Memory B cell (primary cell): ENCODE measurements at regions not wholly inside any gene's neighbourhood (a gene's known extent, or its start where the extent isn't known, plus 50 kb on each side); places are given as distances from the start of the nearest gene placed in this dataset.
"Not testable (repeated sequence)": the region's sequence is repeated elsewhere in the genome, so short reads cannot be mapped to it uniquely, and the experiment has no call there.

Experiments used
- ATAC-seq: fragments of 150-1000 bp; cut with Tn5 transposase; 2 replicates; pipeline ENCODE4 v1.10.0; 2021; ENCODE audit warnings: low read depth, mild to moderate bottlenecking, moderate library complexity
- DNase-seq, 2 donors: peaks; one replicate each; pipeline ENCODE4 v3.0.0; 2022; ENCODE audit warnings: low spot score in 2 of 2
- H3K27ac Mint-ChIP-seq: one replicate; pipeline ENCODE4 v1.8.0; 2022; ENCODE audit warnings: mild to moderate bottlenecking, moderate library complexity, mixed read lengths
- H3K27me3 Mint-ChIP-seq: one replicate; pipeline ENCODE4 v1.8.0; 2022; ENCODE audit warnings: mixed read lengths
- H3K36me3 Mint-ChIP-seq: one replicate; pipeline ENCODE4 v1.8.0; 2022; ENCODE audit warnings: mild to moderate bottlenecking, mixed read lengths
- H3K4me1 Mint-ChIP-seq: one replicate; pipeline ENCODE4 v1.8.0; 2022; ENCODE audit warnings: mixed read lengths
- H3K4me3 Mint-ChIP-seq: one replicate; pipeline ENCODE4 v1.8.0; 2022; ENCODE audit warnings: mild to moderate bottlenecking, moderate library complexity, mixed read lengths
- H3K9me3 Mint-ChIP-seq: one replicate; pipeline ENCODE4 v1.8.0; 2022; ENCODE audit warnings: mixed read lengths

DNA sequence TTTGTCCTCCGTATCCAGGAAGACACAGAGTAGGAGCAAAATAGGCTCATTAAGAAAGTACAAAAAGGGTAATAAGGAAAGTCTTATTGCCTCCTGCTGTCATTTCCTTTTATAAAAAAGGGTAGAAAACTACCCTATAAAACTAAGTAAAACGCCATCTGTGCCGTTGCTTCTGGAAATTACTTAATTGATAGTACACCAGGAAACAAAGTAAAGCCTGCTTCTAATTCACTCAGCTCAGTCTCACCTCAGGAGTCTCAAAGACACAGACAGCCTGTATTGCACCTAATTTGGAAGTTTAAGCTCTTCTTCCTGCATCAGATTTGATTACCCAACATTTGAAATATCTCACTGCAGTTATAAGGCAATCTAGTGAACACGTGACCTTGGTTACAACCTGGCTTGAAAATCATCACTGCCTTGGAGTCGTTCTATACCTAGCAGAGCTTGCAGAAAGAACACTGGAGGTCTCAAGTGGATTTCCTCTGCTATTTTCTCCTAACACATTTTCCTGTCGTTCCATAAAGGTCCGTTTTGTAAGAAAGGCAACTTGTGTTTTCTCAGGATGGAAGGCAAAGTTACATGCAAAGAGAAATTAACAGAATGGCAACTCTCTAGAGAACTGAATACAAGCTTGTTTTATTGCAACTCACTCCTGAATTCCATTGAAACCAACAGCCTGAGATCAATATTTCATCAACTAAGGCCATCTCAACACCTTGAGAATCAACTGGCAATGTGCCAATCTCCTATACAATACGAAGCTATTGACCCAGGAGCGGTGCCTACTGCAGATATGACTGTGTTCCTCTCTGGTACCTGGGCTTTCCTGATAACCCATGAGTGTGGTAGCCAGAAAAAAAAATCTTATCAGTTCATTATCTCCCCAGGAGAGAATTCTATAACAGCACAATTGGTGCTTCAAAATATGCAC, 203.3 kb upstream of the LMCD1 start:
- no peak overlapping the region for H3K27ac Mint-ChIP-seq
- H3K4me1 Mint-ChIP-seq: no peaks in the 10 kb centered on the region
- H3K9me3 Mint-ChIP-seq: no peaks in the 10 kb centered on the region
- H3K27me3 Mint-ChIP-seq: peaks cover 8% of the 10 kb centered on the region
- no peak for ATAC-seq
- no peaks in the 10 kb centered on the region for H3K36me3 Mint-ChIP-seq
- H3K4me3 Mint-ChIP-seq: no peak overlapping the region
- no peak for DNase-seq

DNA sequence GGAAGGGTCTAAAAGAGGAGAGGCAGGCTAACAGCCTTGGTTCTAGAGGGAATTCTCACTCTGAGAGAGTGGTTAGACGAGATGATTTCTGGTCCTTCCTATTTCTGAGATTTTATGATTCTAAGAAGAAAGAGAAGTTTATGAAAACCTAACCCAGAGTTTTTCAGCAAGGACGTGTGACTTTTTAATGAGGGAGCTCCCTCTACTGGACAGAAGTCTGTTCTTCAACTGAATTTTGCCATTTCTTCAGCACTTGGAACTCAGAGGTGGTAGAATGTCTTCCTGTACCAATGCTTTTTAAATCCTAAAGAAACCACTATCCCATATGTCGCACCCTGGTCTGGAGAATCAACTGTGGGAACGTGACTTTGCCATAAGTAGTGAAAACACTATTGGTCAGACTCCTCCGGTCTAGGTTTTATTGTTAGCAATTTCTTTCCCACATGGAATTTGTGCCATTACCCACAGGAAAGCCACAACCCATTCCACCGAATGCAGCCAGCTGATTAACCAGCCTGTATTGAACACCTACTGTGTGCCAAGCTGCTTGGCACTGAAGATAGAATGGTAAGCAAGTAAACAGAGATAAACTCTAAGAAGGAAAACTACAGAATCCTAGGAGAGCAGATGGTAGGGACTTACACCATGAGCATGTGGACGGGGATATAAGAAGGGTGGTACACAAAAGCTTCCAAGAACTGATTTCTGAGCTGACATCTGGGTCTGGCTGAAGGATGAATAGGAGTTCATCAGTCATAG, 199.5 kb upstream of the LMCD1 start:
- H3K4me3 Mint-ChIP-seq: no peak overlapping the region
- H3K36me3 Mint-ChIP-seq: no peaks in the 10 kb centered on the region
- H3K27me3 Mint-ChIP-seq: peaks cover 2% of the 10 kb centered on the region
- peak in 1 of 2 donors; percentile 24 for DNase-seq
- peak; percentile 39 for ATAC-seq
- no peaks in the 10 kb centered on the region for H3K4me1 Mint-ChIP-seq
- no peak overlapping the region for H3K27ac Mint-ChIP-seq
- H3K9me3 Mint-ChIP-seq: no peaks in the 10 kb centered on the region

DNA sequence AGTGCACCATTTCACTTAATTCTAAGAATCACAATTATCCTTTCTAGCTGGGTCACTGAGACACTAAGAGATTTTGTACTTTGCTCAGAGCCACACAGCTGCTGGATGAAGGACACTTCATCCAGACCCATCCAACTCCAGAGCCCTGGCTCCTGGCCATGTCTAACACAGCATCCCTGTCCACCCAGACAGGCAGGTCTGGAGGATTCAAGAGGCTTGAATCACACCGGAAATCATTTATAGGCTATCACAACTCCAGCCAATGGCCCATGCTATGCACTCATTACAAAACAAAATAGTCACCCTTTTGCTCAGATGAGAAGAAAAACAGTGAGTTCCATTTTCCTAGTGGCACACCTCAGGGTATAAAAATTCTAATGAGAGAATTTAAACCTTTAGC, 198.2 kb upstream of the LMCD1 start:
- no peak for ATAC-seq
- peaks cover 3% of the 10 kb centered on the region for H3K27me3 Mint-ChIP-seq
- no peak overlapping the region for H3K4me3 Mint-ChIP-seq
- H3K36me3 Mint-ChIP-seq: peaks cover 3% of the 10 kb centered on the region
- no peak for DNase-seq
- no peak overlapping the region for H3K27ac Mint-ChIP-seq
- no peaks in the 10 kb centered on the region for H3K9me3 Mint-ChIP-seq
- no peaks in the 10 kb centered on the region for H3K4me1 Mint-ChIP-seq

DNA sequence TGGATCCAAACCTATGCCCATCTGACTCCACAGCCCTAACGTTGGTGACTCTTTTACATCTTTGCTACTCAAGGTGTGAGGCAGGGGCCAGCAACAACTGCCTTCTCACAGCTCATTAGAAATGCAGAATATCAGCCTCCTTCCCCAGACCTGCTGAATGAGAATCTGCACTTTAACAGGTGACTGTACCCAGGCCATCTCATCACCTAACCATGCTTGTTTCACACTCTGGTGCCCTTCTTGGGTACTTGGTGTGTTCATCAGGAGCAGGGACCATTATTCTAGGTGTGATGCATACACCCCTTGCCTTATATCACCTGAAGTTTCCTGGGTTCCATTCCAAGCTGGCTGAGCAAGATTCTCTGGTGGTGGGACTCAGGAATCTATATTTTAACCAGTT, 196.3 kb upstream of the LMCD1 start:
- ATAC-seq (no peak), DNase-seq (no peak)
- peaks cover 3% of the 10 kb centered on the region for H3K36me3 Mint-ChIP-seq
- H3K27ac Mint-ChIP-seq: no peak overlapping the region
- no peak overlapping the region for H3K4me3 Mint-ChIP-seq
- no peaks in the 10 kb centered on the region for H3K9me3 Mint-ChIP-seq
- H3K27me3 Mint-ChIP-seq: peaks cover 3% of the 10 kb centered on the region
- no peaks in the 10 kb centered on the region for H3K4me1 Mint-ChIP-seq

DNA sequence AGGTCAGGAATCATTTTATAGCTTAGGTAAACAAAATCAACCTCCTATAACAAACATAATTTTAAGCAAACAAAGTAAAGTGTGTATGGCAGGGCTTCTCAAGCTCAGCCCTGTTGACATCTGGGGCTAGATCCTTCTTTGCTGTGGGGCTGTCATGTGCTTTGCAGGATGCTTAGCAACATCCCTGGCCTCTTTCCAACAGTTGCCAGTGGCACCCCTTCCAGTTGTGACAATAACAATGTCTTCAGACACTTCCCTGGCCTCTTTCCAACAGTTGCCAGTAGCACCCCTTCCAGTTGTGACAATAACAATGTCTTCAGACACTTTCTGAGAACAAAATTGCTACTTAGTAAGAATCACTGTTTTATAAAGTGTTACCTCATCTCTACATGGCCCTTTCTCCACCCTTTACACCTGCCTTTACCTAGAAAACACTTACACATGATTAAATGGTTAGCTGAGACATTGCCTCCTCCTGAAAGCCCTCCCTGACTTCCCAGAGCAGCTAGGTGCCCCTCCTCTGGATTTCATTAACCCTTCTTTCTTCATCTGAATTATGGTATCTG, 194.0 kb upstream of the LMCD1 start:
- Mint-ChIP-seq H3K9me3 (peaks cover 1% of the 10 kb centered on the region), H3K27ac (no peak overlapping the region), H3K27me3 (peaks cover 3% of the 10 kb centered on the region), H3K4me3 (no peak overlapping the region), H3K36me3 (peaks cover 3% of the 10 kb centered on the region), H3K4me1 (no peaks in the 10 kb centered on the region)
- ATAC-seq (no peak), DNase-seq (no peak)

DNA sequence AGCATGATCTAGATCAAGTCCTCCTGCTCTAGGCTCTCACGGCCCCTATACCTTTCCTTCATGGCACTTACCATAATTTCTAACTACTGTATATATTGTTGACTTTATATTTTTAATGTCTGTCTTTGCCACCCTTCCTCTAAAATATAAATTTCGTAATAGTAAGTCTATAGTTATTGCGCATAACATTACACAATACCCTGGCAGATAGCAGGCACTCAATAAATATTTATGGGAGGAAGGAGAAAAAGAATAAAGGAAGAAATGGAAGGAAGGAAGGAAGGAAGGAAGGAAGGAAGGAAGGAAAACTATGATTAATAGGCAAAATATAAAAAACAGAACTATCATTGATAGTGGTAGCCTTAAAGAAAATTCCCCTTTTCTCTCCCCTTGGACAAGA, 190.3 kb upstream of the LMCD1 start:
- ATAC-seq: no peak
- H3K4me3 Mint-ChIP-seq: no peak overlapping the region
- no peak for DNase-seq
- no peaks in the 10 kb centered on the region for H3K4me1 Mint-ChIP-seq
- H3K9me3 Mint-ChIP-seq: peaks cover 1% of the 10 kb centered on the region
- H3K27me3 Mint-ChIP-seq: peaks cover 5% of the 10 kb centered on the region
- peaks cover 3% of the 10 kb centered on the region for H3K36me3 Mint-ChIP-seq
- no peak overlapping the region for H3K27ac Mint-ChIP-seq

DNA sequence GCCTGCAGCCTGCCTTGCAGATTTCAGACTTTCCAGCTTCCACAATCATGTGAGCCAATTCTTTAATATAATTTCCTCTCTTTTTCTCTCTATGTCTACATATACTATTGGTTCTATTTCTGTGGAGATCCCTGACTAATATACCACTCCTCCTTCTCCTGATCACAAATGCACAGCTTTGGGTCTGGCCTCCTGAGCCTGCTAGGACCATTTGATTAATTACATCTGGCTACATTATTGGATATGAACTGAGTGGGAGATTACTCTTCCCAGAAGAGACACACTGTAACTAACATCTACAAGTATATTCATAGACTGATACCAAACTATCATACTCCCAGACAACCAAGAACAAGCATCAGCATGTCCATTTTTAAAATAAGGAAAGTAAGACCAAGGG, 188.9 kb upstream of the LMCD1 start:
- H3K4me1 Mint-ChIP-seq: no peaks in the 10 kb centered on the region
- no peak overlapping the region for H3K27ac Mint-ChIP-seq
- H3K27me3 Mint-ChIP-seq: peaks cover 5% of the 10 kb centered on the region
- H3K36me3 Mint-ChIP-seq: peaks cover 3% of the 10 kb centered on the region
- ATAC-seq (no peak), DNase-seq (no peak)
- peaks cover 1% of the 10 kb centered on the region for H3K9me3 Mint-ChIP-seq
- H3K4me3 Mint-ChIP-seq: no peak overlapping the region

DNA sequence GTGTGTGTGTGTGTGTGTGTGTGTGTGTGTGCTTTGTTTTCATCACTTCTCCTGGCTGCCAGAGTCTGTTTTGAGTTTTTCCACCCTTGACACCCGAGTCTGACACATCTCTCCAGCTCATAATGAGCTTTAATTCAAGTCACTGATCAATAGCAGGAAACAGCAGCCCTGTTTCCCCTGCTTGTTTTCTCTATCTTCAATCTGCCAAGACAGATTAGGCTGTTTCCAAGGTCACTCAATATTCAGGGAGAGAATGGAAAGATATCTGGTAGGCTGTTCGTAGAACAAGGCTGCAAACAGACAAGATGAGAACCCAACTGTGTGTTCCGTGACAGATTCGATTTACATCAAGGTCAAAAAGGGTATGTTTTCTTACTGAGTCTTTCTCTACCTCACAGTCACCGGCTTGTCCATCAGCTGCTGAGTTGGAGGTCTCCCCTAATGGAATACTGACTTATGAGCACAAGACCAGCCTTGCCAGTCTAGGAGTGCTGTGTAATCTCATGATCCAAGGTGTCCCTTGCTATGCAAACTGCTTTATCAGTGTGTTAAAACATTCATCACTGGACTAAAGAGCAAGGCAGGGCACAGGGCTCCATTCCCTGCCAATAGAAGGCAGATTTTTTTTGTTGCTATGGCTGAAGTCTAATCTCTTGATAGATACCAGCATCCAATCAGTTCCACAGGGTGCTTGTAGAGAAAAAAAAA, 187.9 kb upstream of the LMCD1 start:
- Mint-ChIP-seq H3K9me3 (peaks cover 1% of the 10 kb centered on the region), H3K27ac (no peak overlapping the region), H3K36me3 (no peaks in the 10 kb centered on the region), H3K4me1 (no peaks in the 10 kb centered on the region), H3K27me3 (peaks cover 1% of the 10 kb centered on the region), H3K4me3 (no peak overlapping the region)
- no peak for DNase-seq
- no peak for ATAC-seq

DNA sequence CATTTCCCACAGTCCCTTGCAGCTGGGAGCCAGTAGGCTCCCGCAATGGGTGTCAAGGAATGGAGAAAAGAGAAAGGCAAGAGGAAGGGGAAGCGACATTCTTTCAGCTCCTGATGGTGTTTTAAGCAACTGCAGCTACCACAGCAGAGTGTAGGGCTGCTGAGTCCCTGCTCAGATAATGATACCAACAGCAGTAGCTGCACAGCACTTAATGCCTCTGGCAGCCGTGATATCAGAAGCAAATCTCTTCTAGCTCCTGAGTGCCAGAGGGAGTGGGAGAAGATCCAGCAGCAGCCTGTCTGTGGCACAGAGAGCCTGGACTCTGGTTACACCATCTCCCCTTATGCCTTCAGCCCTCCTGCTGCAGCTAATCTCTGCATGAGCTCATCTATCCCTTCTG, 186.1 kb upstream of the LMCD1 start:
- H3K27ac Mint-ChIP-seq, ATAC-seq, H3K9me3 Mint-ChIP-seq, H3K4me3 Mint-ChIP-seq, H3K4me1 Mint-ChIP-seq, H3K36me3 Mint-ChIP-seq, H3K27me3 Mint-ChIP-seq, DNase-seq: not testable (repeated sequence)

DNA sequence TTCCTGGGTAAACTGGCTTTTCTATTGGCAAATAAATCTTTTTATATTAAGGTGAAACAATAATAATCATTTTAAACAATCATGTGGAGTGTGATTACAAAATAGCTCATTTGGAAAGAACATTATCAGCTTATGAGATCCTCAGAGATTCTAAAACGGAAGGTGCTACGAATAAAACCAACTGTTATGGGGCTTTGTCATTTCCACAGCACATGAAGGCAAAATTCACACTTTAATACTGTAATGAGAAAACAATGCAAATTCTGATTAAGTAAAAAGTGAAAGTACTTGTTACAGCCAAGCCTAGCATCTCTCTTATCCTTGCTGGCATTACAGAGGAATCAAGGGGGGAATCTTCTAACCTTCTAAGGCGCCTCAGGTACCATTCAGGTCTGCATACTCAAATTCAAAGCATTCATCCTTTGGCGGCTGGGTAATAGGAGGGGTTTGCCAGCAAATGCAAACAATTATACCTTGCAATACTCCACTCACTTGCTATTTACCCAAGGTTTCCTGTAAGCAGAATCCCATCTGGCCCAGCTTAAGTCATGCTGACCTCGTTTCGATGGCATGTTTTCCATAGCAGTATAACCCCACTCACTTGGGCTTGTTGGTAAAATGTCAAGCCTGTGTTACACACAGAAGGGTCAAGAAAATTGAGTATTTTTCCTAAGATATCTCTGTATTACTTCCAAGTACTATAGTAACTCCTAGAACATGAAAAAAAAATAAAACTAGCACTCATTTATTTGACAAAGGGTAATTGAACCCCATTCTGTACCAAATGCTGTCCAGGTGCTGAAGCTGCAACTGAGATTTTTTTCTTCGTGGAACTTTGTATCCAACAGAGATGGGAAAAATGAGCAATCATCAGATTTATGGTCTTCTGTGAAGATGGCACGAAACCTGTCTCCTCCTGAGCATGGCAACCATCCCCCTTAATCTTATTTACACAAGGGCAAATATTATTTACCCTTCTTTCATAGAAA, 183.7 kb upstream of the LMCD1 start:
- no peak for DNase-seq
- H3K4me3 Mint-ChIP-seq: no peak overlapping the region

DNA sequence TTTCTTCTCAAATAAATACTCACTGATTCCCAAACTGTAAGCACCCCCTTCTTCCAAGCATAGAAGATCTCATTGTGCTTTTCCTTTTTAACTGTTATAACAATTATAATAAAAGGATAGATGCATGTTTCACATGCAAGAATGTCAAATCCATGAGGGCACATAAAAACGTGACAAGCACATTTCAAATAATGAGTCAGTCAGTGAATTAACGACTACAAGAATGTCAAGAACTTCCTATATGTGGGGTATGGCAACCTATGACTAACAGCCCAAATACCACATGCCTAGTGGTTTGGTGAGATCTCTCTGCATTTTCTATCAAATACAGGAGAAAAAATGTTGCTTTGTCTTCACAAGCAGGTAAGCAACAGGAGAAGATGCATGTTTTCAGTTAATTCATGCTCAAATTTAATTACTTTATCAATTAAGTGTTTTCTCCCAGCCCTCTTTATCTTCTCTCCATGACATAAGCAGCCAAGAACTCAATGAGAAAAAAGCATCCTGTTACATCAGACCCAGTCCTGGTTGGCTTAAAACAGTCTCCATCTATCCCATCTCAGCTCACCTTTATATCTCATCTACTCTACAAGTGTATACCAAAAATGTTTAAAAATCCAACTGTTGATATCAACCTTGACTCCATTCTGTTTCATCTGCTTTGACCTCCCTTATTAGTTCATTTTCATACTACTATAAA, 181.5 kb upstream of the LMCD1 start:
- H3K36me3 Mint-ChIP-seq: no peaks in the 10 kb centered on the region

More for the DNA sequence above, 183.7 kb upstream of the LMCD1 start:
- Mint-ChIP-seq H3K9me3 (no peaks in the 10 kb centered on the region), H3K27ac (no peak overlapping the region), H3K27me3 (peaks cover 1% of the 10 kb centered on the region), H3K36me3 (no peaks in the 10 kb centered on the region), H3K4me1 (no peaks in the 10 kb centered on the region)
- ATAC-seq: no peak

DNA sequence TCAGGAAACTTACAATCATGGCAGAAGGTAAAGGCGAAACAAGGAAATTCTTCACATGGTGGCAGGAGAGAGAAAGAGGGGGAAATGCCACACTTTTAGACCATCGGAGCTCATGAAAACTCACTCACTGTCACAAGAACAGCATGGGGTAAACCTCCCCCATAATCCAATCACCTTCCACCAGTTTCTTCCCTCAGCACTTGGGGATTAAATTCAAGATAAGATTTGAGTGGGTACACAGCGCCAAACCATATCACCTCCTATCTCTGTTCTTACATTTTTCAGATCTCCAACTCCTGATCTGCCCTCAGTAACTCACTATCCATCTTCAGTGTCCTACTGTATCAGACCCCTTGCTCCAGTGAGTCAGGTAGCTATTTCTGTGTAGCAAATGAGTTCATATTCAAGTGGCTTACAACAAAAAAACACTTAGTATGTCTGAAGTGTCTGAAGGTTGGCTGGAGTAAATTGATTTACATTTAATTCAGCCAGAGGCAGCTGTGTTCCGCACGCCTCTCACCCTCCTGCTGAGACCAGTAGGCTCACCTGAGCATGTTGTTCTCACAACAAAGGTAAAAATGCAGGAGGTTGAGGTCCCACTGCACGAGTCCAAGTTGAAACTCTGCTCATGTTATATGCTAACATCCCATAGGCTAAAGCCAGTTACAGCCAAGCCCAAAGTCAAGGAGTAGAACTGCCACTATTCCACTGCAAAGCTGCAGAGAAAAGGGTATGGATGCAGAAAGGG, 180.7 kb upstream of the LMCD1 start:
- H3K9me3 Mint-ChIP-seq: no peaks in the 10 kb centered on the region
- no peak overlapping the region for H3K27ac Mint-ChIP-seq
- no peak for DNase-seq
- H3K4me1 Mint-ChIP-seq: no peaks in the 10 kb centered on the region
- H3K4me3 Mint-ChIP-seq: no peak overlapping the region
- H3K36me3 Mint-ChIP-seq: no peaks in the 10 kb centered on the region
- peaks cover 3% of the 10 kb centered on the region for H3K27me3 Mint-ChIP-seq
- no peak for ATAC-seq

More for the DNA sequence above, 181.5 kb upstream of the LMCD1 start:
- ATAC-seq (no peak), DNase-seq (no peak)
- no peak overlapping the region for H3K4me3 Mint-ChIP-seq
- peaks cover 4% of the 10 kb centered on the region for H3K27me3 Mint-ChIP-seq
- no peaks in the 10 kb centered on the region for H3K4me1 Mint-ChIP-seq
- H3K9me3 Mint-ChIP-seq: no peaks in the 10 kb centered on the region
- no peak overlapping the region for H3K27ac Mint-ChIP-seq
